ENCODE measurements at regions not wholly inside any gene's neighbourhood (a gene's known extent, or its start where the extent isn't known, plus 50 kb on each side); places are given as distances from the start of the nearest gene placed in this dataset.
"Not testable (repeated sequence)": the region's sequence is repeated elsewhere in the genome, so short reads cannot be mapped to it uniquely, and the experiment has no call there.

DNA sequence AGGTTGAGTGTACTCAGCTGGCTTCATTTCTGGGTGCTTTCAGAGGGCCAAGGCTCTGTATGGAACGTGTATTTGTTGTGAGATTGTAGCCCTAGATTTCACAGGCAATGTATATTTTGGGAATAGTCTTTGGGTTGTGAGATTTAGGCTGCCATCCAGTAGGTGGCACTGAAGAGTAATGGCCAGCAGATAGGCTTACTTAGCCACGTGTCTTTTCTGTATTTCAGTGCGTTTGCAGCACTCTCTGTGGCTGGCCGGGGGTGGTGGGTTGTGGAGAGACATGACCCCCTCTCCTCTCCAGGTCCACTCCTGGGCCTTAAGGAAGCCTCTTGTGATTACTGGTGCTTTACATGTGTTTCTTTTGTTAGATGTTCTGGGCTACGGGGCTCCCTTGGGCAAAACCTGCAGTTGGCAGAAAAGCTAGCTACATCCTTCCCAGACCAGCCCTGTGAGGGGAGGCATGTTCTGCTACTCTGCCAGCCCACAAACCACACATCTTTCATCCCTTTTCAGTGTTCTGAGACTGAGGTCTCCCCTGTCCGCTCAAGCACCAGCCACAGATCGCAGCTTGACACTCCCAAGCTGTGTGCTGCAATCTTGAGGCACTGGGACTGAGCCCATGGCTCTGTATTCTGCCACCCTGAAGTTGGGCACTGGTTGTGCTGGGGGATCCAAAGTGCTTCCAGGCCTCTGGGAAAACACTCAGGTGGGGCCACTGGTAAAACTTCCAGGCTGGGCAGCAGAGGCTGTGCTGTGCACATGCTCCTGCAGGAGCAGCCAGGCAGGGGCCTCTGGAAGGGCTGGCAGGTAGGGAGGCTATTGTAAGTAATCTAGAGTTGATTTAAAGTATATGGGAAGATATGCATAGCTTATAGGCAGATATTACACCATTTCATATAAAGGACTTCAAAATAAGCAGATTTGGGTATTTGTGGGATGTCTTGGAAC is 1096.8 kb upstream of the PCDH20 start:
- DNase-seq (ENCODE audit: low spot score), result peak; percentile 24

DNA sequence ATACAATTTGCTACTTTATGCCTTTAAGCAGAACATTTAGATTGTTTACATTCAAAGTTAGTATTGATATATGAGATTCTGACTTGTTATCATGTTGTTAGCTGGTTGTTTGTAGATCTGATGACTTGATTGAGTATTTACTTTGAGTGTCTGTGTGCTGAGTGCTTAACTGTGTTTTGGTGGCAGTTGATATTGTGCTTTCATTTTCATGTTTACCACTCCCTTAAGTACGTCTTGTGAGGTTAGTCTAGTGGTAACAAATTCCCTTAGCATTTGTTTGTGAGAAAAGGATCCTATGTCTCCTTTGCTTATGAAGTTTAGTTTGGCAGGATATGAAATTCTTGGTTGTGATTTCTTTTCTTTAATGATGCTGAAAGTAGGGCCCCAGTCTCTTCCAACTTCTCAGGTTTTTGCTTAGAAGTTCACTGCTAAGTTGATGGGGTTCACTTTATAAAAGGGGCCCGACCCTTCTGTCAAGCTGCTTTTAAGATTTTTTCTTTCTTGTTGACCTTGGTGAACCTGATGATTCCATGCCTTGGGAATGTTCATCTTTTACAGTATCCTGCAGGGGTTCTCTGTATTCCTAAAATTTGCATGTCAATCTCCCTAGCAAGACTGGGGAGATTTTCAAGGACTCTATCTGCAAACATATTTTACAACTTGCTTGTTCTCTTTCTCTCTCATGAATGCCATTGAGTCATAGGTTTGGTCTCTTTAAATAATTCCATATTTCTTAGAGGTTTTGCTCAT is 1095.4 kb upstream of the PCDH20 start:
- DNase-seq (ENCODE audit: low spot score), result no peak

- no peak for DNase-seq (ENCODE audit: low spot score)
Observed at GRCh38 chr13:62502588-62502987, 1086.9 kb upstream of the PCDH20 start.

- DNase-seq (ENCODE audit: low spot score), result no peak
Observed at GRCh38 chr13:62489731-62490130, 1074.1 kb upstream of the PCDH20 start.

GRCh38 chr13:62483774-62484173 is 1068.1 kb upstream of the PCDH20 start:
- DNase-seq (ENCODE audit: low spot score), result no peak

- no peak for DNase-seq (ENCODE audit: low spot score)
Observed at GRCh38 chr13:62482351-62482750, 1066.7 kb upstream of the PCDH20 start.

- no peak for DNase-seq (ENCODE audit: low spot score)
Observed at GRCh38 chr13:62473944-62474237, 1058.2 kb upstream of the PCDH20 start.

- no peak for DNase-seq (ENCODE audit: low spot score)
Observed at GRCh38 chr13:62473190-62473943, 1057.7 kb upstream of the PCDH20 start.

GRCh38 chr13:62453761-62454160 is 1038.1 kb upstream of the PCDH20 start:
- DNase-seq (ENCODE audit: low spot score), result no peak

GRCh38 chr13:62450759-62451158 is 1035.1 kb upstream of the PCDH20 start:
- no peak for DNase-seq (ENCODE audit: low spot score)

DNA sequence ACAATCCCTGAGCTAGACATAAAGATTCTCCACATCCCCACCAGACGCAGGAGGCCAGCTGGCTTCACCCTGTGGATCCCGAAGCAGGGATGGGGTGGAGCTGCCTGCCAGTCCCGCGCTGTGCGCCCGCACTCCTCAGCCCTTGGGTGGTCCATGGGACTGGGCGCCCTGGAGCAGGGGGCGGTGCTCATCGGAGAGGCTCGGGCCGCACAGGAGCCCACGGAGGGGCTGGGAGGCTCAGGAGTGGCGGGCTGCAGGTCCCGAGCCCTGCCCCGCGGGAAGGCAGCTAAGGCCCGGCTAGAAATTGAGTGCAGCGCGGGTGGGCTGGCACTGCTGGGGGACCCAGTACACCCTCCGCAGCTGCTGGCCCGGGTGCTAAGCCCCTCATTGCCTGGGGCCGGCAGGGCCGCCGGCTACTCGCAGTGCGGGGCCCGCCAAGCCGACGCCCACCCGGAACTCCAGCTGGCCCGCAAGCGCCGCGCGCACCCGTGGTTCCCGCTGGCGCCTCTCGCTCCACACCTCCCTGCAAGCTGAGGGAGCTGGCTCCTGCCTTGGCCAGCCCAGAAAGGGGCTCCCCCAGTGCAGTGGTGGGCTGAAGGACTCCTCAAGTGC is 1032.2 kb upstream of the PCDH20 start:
- not testable (repeated sequence) for DNase-seq (ENCODE audit: low spot score)

- DNase-seq (ENCODE audit: low spot score), result no peak
Observed at GRCh38 chr13:62444805-62445204, 1029.2 kb upstream of the PCDH20 start.

GRCh38 chr13:62434081-62434480 is 1018.4 kb upstream of the PCDH20 start:
- DNase-seq (ENCODE audit: low spot score), result no peak

- no peak for DNase-seq (ENCODE audit: low spot score)
Observed at GRCh38 chr13:62433660-62434059, 1018.0 kb upstream of the PCDH20 start.

DNA sequence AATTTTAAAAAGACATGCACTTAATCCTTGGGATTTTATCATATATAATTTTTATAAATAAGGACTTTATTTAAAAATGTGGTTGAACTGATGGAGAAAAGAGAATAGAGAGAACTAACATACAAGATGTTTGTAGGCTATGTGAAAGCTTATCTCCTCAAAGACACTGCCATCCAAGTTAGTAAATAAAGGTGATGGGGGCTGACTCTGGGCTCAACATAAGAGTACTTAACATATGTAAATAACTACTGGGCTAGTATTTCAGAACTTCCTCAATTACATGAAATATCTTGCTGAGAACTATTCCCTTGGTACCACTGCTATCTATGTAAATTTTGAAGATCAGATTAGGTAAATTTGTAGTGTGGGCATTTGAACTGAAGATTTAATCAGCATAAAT is 1017.3 kb upstream of the PCDH20 start:
- no peak for DNase-seq (ENCODE audit: low spot score)

GRCh38 chr13:62432295-62432694 is 1016.6 kb upstream of the PCDH20 start:
- no peak for DNase-seq (ENCODE audit: low spot score)

DNA sequence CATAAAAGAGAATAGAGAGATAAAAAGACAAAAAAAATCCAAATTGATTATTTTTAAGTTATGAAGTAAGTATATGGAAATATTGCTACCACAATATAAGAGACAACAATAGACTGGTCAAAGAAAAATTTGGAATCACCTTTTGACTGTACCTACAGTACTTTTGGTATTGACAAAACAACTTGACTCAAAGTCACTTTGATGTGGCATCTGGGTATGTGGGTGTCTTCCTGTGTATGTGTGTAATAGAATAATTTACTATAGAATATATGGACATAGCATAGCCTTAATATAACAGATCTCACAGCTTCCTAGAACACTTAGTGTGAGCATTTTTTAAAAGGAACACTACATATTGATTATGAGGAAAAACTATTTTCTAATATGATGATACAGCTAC is 1016.2 kb upstream of the PCDH20 start:
- no peak for DNase-seq (ENCODE audit: low spot score)

DNA sequence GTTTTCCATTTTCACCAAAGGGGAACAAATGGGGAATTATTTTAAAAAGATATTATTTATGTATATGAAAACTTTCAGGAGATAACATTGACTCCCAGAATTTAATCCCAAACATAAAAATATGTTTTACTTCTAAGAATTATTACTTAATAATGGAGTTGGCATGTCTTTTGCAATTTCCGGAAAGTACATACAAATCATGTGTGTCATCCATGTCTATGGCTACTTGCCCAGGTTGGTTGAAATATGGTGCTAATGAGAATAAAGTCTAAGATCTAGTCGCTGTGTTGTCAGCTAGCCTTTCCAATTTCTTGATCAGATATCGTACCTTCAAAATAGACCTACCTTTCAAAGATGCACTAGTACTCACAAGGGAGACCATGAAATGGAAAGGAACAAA is 1003.2 kb upstream of the PCDH20 start:
- no peak for DNase-seq (ENCODE audit: low spot score)

DNA sequence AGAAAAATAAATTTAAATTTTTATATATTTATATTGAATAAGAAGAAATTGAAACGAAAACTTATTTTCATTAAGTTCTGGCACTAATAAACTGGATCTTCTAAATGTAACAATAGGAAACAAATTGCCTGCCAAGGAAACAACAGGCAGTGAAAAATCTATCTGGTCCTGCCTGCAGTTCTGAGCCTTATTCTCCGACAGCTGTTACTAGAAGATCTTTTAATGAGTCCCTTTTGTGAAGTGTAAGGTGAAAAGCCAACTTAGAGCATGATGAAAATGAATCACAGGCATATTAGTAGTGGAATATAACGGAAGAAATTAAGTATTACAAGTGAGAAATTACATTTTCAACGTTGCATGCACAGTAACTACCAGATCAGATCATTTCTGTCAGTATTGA is 1002.7 kb upstream of the PCDH20 start:
- no peak for DNase-seq (ENCODE audit: low spot score)

DNA sequence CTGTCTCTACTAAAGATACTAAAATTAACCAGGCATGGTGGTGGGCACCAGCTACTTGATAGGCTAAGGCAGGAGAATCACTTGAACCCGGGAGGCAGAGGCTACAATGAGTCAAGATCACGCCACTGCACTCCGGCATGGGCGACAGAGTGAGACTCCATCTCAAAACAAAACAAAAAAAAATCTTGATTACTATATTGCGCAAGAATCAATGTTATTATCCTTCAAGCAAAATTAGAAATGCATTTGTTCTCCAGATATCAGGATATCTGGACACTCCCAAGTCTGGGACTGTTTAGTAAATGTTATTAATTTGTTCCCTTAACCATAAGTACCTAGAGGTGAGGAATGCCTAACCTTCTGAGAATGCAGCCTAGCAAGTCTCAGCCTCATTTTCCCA is 992.2 kb upstream of the PCDH20 start:
- no peak for DNase-seq (ENCODE audit: low spot score)

DNA sequence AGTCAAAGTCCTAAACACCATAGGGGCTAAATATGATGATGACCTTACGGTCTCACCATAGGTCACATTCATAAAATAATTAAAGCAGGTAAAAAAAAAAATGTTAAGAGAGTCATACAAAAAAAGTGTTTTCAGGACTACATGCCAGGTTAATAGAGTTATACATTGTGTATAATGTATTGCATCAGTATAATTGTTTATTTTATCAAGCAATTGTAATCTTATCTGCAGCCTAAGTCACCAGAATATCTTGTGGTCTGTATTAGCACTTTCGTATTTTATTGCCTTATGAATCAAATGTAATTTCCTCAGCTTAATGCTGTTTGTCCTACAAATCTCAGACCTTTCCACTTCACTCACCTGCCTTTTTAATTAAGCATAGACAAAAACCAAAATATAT is 972.9 kb upstream of the PCDH20 start:
- no peak for DNase-seq (ENCODE audit: low spot score)

GRCh38 chr13:62387647-62388046 is 972.0 kb upstream of the PCDH20 start:
- DNase-seq (ENCODE audit: low spot score), result no peak

Data from COLO829 (cell line).